Epithelial cell of proximal tubule (primary cell): ENCODE measurements at regions not wholly inside any gene's neighbourhood (a gene's known extent, or its start where the extent isn't known, plus 50 kb on each side); places are given as distances from the start of the nearest gene placed in this dataset.
"Not testable (repeated sequence)": the region's sequence is repeated elsewhere in the genome, so short reads cannot be mapped to it uniquely, and the experiment has no call there.

ENCODE experiments used
- DNase-seq: peaks from one replicate; pipeline ENCODE4 v3.0.0-alpha.2; 2011; ENCODE audit warnings: low read depth
- H3K4me3 ChIP-seq: 2 replicates; pipeline ENCODE4 v1.5.1; 2011; ENCODE audit warnings: low read depth, mild to moderate bottlenecking, low read length
- CTCF ChIP-seq: conservative IDR thresholded peaks from 2 replicates; pipeline ENCODE4 v1.5.1; 2012; ENCODE audit warnings: low read depth, mild to moderate bottlenecking, low read length

GRCh38 chr6:133809406-133809805 is 79.5 kb upstream of the TCF21 start:
- no peak for DNase-seq
- H3K4me3 ChIP-seq = no peak overlapping the region
- TF ChIP-seq CTCF = no peak

- no peak for DNase-seq
- TF ChIP-seq CTCF = no peak
- no peak overlapping the region for H3K4me3 ChIP-seq
These were observed 77.4 kb upstream of the TCF21 start for GRCh38 chr6:133811557-133811956.

- not testable (repeated sequence) for DNase-seq, H3K4me3 ChIP-seq
These were observed 76.5 kb upstream of the TCF21 start for GRCh38 chr6:133812446-133812845.

- no peak for DNase-seq
- TF ChIP-seq CTCF = no peak
- H3K4me3 ChIP-seq = no peak overlapping the region
These were observed 74.7 kb upstream of the TCF21 start for GRCh38 chr6:133814238-133814637.

- H3K4me3 ChIP-seq = no peak overlapping the region
- peak; percentile 29 for DNase-seq
- TF ChIP-seq CTCF = no peak
These were observed 74.1 kb upstream of the TCF21 start for GRCh38 chr6:133814797-133815196.

- TF ChIP-seq CTCF = no peak
- DNase-seq = no peak
- no peak overlapping the region for H3K4me3 ChIP-seq
These were observed 73.6 kb upstream of the TCF21 start for GRCh38 chr6:133815313-133815712.

- no peak for TF ChIP-seq CTCF
- DNase-seq = no peak
- no peak overlapping the region for H3K4me3 ChIP-seq
These were observed 72.7 kb upstream of the TCF21 start for GRCh38 chr6:133816171-133816570.
